ENCODE measurements at regions not wholly inside any gene's neighbourhood (a gene's known extent, or its start where the extent isn't known, plus 50 kb on each side); places are given as distances from the start of the nearest gene placed in this dataset.

DNA sequence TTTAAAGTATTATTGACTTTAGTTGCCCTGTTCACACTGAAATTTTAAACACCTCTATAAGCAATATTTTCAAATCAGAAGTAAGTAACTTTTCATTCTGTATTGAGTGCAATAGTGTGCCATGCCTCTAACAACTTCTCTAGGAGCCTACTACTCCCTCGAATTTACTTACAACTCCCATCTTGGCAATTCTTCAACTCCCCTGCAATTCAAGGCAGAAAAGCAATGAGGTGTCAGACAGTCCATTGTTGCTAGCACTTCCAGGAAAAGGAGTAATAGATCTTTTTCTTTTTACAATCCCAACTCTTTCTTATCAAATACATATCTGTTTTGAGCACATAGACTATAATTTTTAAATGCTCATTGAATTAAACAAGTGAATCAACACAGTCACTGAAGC lies 222.7 kb upstream of the PUM3 start:
- H3K27me3 ChIP-seq (ENCODE audit: insufficient read depth, low read length), result no peaks in the 10 kb centered on the region
- Mint-ChIP-seq H3K27me3 (ENCODE audit: low read depth) (no peaks in the 10 kb centered on the region), H3K9me3 (peaks cover 5 to 6% of the 10 kb centered on the region in 2 experiments; a peak in 4 of 5 replicates), H3K27ac (no peak overlapping the region), H3K36me3 (ENCODE audit: insufficient read depth in 1 of 3, low read depth in 3 of 3) (peaks cover 0 to 5% (median 1%) of the 10 kb centered on the region in 3 experiments; a peak in 2 of 7 replicates), H3K4me3 (no peak overlapping the region), H3K4me1 (peaks cover 0 to 13% of the 10 kb centered on the region in 2 experiments; a peak in 2 of 4 replicates)
- no peaks in the 10 kb centered on the region for H3K23me2 ChIP-seq (ENCODE audit: insufficient read length, low read depth, low read length, poor library complexity, severe bottlenecking)
- no peaks in the 10 kb centered on the region for H4K20me1 ChIP-seq (ENCODE audit: control insufficient read depth, insufficient read depth, insufficient read length)
- no peak for DNase-seq
- H3K14ac ChIP-seq (ENCODE audit: insufficient read depth, low read length), result no peak overlapping the region
- no peak overlapping the region for H2BK12ac ChIP-seq (ENCODE audit: insufficient read length, low read depth, low read length)
- H4K91ac ChIP-seq (ENCODE audit: insufficient read length, low read depth, low read length), result no peak overlapping the region
- H4K5ac ChIP-seq (ENCODE audit: insufficient read length, low read depth, low read length), result no peak overlapping the region
- no peak overlapping the region for H3K18ac ChIP-seq (ENCODE audit: insufficient read length, low read depth, low read length)
- H3K4me1 ChIP-seq (ENCODE audit: insufficient read depth, low read length), result no peaks in the 10 kb centered on the region
- TF ChIP-seq, protein P1, sequence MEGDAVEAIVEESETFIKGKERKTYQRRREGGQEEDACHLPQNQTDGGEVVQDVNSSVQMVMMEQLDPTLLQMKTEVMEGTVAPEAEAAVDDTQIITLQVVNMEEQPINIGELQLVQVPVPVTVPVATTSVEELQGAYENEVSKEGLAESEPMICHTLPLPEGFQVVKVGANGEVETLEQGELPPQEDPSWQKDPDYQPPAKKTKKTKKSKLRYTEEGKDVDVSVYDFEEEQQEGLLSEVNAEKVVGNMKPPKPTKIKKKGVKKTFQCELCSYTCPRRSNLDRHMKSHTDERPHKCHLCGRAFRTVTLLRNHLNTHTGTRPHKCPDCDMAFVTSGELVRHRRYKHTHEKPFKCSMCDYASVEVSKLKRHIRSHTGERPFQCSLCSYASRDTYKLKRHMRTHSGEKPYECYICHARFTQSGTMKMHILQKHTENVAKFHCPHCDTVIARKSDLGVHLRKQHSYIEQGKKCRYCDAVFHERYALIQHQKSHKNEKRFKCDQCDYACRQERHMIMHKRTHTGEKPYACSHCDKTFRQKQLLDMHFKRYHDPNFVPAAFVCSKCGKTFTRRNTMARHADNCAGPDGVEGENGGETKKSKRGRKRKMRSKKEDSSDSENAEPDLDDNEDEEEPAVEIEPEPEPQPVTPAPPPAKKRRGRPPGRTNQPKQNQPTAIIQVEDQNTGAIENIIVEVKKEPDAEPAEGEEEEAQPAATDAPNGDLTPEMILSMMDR (conservative IDR thresholded peaks at IDR 0.05), result no peak
- no peaks in the 10 kb centered on the region for H3K9me3 ChIP-seq (ENCODE audit: control insufficient read depth, low read depth, low read length)
- H4K8ac ChIP-seq (replicated peaks; ENCODE audit: insufficient read length, low read depth, low read length), result no peak overlapping the region
- no peak overlapping the region for H2BK5ac ChIP-seq (ENCODE audit: insufficient read length, low read length)
- no peak overlapping the region for H2AK5ac ChIP-seq (ENCODE audit: insufficient read length, low read length)
- no peak overlapping the region for H2BK20ac ChIP-seq (ENCODE audit: low read depth, low read length, poor library complexity, severe bottlenecking)
- H3K9ac ChIP-seq (ENCODE audit: extremely low read depth, insufficient read length, low read length), result no peak overlapping the region
- no peak overlapping the region for H3K4ac ChIP-seq (ENCODE audit: low read depth, low read length)
- no peak overlapping the region for H3K4me2 ChIP-seq (ENCODE audit: insufficient read depth, insufficient read length, low read length)
- H2BK120ac ChIP-seq (ENCODE audit: low read depth, low read length, poor library complexity, severe bottlenecking), result no peak overlapping the region
- no peak overlapping the region for H3K23ac ChIP-seq (ENCODE audit: insufficient read length, low read depth, low read length)
- WGBS (ENCODE audit: extremely low coverage, insufficient read length, low lambda C conversion rate), result no CpG with 5 or more reads among the region's 1 CpG
- no peak overlapping the region for H2BK15ac ChIP-seq (ENCODE audit: low read depth, low read length)
- H3K27ac ChIP-seq (ENCODE audit: insufficient read length, low read depth, low read length), result no peak overlapping the region
- no peak overlapping the region for H2AFZ ChIP-seq (ENCODE audit: low read length)
- H3K79me1 ChIP-seq (ENCODE audit: insufficient read depth, low read depth, low read length, poor library complexity, severe bottlenecking), result no peaks in the 10 kb centered on the region
- H3K56ac ChIP-seq (ENCODE audit: insufficient read length, low read depth, low read length), result no peak overlapping the region
- no peak overlapping the region for H3T11ph ChIP-seq (ENCODE audit: low read length)
- H3K79me2 ChIP-seq (ENCODE audit: insufficient read depth, low read length), result no peaks in the 10 kb centered on the region
